ENCODE measurements at regions not wholly inside any gene's neighbourhood (a gene's known extent, or its start where the extent isn't known, plus 50 kb on each side); places are given as distances from the start of the nearest gene placed in this dataset.

DNA sequence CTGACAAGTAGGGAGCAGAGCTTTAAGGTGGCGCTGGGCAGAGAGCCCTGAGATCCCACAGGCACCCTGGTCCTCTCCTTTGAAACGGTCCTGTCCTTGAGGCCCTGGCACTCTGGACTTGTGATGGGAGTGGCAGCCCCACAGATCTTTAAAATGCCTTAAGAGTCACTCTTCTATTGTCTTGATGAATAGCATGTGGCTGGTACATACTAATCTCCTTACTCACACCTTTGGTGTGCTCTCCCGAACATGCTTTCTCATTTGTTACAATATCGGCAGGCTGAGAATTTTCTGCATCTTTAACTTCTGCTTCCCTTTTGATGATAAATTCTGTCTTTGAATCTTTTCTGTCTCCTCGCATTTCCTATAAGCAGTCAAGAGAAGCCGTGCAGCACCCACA lies 333.8 kb downstream of the TFAP2A start:
- Histone ChIP-seq H2BK5ac (ENCODE audit: insufficient read length, low read length) (no peak overlapping the region), H2BK12ac (ENCODE audit: insufficient read length, low read depth, low read length) (no peak overlapping the region), H3K79me2 (ENCODE audit: insufficient read depth, low read length) (no peaks in the 10 kb centered on the region), H3K18ac (ENCODE audit: insufficient read length, low read depth, low read length) (no peak overlapping the region), H3K23ac (ENCODE audit: insufficient read length, low read depth, low read length) (no peak overlapping the region), H3K9ac (ENCODE audit: extremely low read depth, insufficient read length, low read length) (no peak overlapping the region), H4K8ac (replicated peaks; ENCODE audit: insufficient read length, low read depth, low read length) (no peak overlapping the region), H4K5ac (ENCODE audit: insufficient read length, low read depth, low read length) (no peak overlapping the region), H3K56ac (ENCODE audit: insufficient read length, low read depth, low read length) (no peak overlapping the region), H2BK20ac (ENCODE audit: low read depth, low read length, poor library complexity, severe bottlenecking) (no peak overlapping the region), H3K4ac (ENCODE audit: low read depth, low read length) (no peak overlapping the region), H2AK5ac (ENCODE audit: insufficient read length, low read length) (no peak overlapping the region), H3K4me2 (ENCODE audit: insufficient read depth, insufficient read length, low read length) (no peak overlapping the region), H2AFZ (ENCODE audit: low read length) (no peak overlapping the region), H3K27me3 (ENCODE audit: insufficient read depth, low read length) (no peaks in the 10 kb centered on the region), H4K20me1 (ENCODE audit: control insufficient read depth, insufficient read depth, insufficient read length) (no peaks in the 10 kb centered on the region), H2BK15ac (ENCODE audit: low read depth, low read length) (no peak overlapping the region), H3K79me1 (ENCODE audit: insufficient read depth, low read depth, low read length, poor library complexity, severe bottlenecking) (no peaks in the 10 kb centered on the region), H3K27ac (ENCODE audit: insufficient read length, low read depth, low read length) (no peak overlapping the region), H2BK120ac (ENCODE audit: low read depth, low read length, poor library complexity, severe bottlenecking) (no peak overlapping the region), H4K91ac (ENCODE audit: insufficient read length, low read depth, low read length) (no peak overlapping the region), H3K4me1 (ENCODE audit: insufficient read depth, low read length) (no peaks in the 10 kb centered on the region), H3T11ph (ENCODE audit: low read length) (no peak overlapping the region), H3K14ac (ENCODE audit: insufficient read depth, low read length) (no peak overlapping the region), H3K9me3 (ENCODE audit: control insufficient read depth, low read depth, low read length) (no peaks in the 10 kb centered on the region), H3K23me2 (ENCODE audit: insufficient read length, low read depth, low read length, poor library complexity, severe bottlenecking) (no peaks in the 10 kb centered on the region)
- WGBS (ENCODE audit: extremely low coverage, insufficient read length, low lambda C conversion rate) = no CpG with 5 or more reads among the region's 6 CpGs
- Mint-ChIP-seq H3K27me3 (ENCODE audit: low read depth) (peaks cover 1% of the 10 kb centered on the region; the same call in 1 of the 2 replicates), H3K4me3 (no peak overlapping the region), H3K9me3 (no peaks in the 10 kb centered on the region), H3K36me3 (ENCODE audit: insufficient read depth in 1 of 3, low read depth in 3 of 3) (no peaks in the 10 kb centered on the region), H3K27ac (no peak overlapping the region; a peak in 1 of 7 replicates), H3K4me1 (no peaks in the 10 kb centered on the region)
- no peak for DNase-seq
- TF ChIP-seq, protein P1, sequence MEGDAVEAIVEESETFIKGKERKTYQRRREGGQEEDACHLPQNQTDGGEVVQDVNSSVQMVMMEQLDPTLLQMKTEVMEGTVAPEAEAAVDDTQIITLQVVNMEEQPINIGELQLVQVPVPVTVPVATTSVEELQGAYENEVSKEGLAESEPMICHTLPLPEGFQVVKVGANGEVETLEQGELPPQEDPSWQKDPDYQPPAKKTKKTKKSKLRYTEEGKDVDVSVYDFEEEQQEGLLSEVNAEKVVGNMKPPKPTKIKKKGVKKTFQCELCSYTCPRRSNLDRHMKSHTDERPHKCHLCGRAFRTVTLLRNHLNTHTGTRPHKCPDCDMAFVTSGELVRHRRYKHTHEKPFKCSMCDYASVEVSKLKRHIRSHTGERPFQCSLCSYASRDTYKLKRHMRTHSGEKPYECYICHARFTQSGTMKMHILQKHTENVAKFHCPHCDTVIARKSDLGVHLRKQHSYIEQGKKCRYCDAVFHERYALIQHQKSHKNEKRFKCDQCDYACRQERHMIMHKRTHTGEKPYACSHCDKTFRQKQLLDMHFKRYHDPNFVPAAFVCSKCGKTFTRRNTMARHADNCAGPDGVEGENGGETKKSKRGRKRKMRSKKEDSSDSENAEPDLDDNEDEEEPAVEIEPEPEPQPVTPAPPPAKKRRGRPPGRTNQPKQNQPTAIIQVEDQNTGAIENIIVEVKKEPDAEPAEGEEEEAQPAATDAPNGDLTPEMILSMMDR (conservative IDR thresholded peaks at IDR 0.05) = no peak

Data from H9 (cell line).